Endodermal cell (in vitro differentiated cells): ENCODE measurements at regions not wholly inside any gene's neighbourhood (a gene's known extent, or its start where the extent isn't known, plus 50 kb on each side); places are given as distances from the start of the nearest gene placed in this dataset.

Experiments used
- DNase-seq: peaks from one replicate; pipeline ENCODE4 v3.0.0-alpha.2; 2017
- H3K27ac ChIP-seq: 2 replicates; pipeline ENCODE4 v1.5.1; 2013; ENCODE audit warnings: mild to moderate bottlenecking, low read depth, low read length, moderate library complexity
- H3K27me3 ChIP-seq: 2 replicates; pipeline ENCODE4 v1.6.1; 2013; ENCODE audit warnings: mild to moderate bottlenecking, low read length, moderate library complexity; ENCODE audit not compliant: insufficient read depth, control insufficient read depth, poor library complexity, severe bottlenecking
- H3K36me3 ChIP-seq: 2 replicates; pipeline ENCODE4 v1.7.0; 2013; ENCODE audit warnings: mild to moderate bottlenecking, low read length, moderate library complexity; ENCODE audit not compliant: control insufficient read depth, insufficient read depth
- H3K4me1 ChIP-seq: one replicate; pipeline ENCODE4 v1.7.0; 2013; ENCODE audit warnings: low read length; ENCODE audit not compliant: control insufficient read depth, insufficient read depth
- H3K4me3 ChIP-seq: 2 replicates; pipeline ENCODE4 v1.5.1; 2013; ENCODE audit warnings: mild to moderate bottlenecking, low read length, moderate library complexity
- H3K9ac ChIP-seq: 2 replicates; pipeline ENCODE4 v1.6.1; 2013; ENCODE audit warnings: mild to moderate bottlenecking, low read length, moderate library complexity; ENCODE audit not compliant: poor library complexity, severe bottlenecking; ENCODE audit errors: extremely low read depth
- H3K9me3 ChIP-seq: 2 replicates; pipeline ENCODE4 v1.6.1; 2013; ENCODE audit warnings: mild to moderate bottlenecking, low read length, moderate library complexity; ENCODE audit not compliant: control insufficient read depth
- H3K27ac Mint-ChIP-seq: 2 replicates; pipeline ENCODE4 v1.8.0; 2020; ENCODE audit warnings: mixed read lengths
- H3K27me3 Mint-ChIP-seq: 2 replicates; pipeline ENCODE4 v1.8.0; 2021; ENCODE audit warnings: mild to moderate bottlenecking, mixed read lengths; ENCODE audit not compliant: insufficient read depth
- H3K36me3 Mint-ChIP-seq: 2 replicates; pipeline ENCODE4 v1.8.0; 2020; ENCODE audit warnings: low read depth, mixed read lengths
- H3K4me1 Mint-ChIP-seq: 2 replicates; pipeline ENCODE4 v1.8.0; 2020; ENCODE audit warnings: mixed read lengths
- H3K4me3 Mint-ChIP-seq: 2 replicates; pipeline ENCODE4 v1.8.0; 2020; ENCODE audit warnings: mild to moderate bottlenecking, moderate library complexity, mixed read lengths
- H3K9me3 Mint-ChIP-seq: 2 replicates; pipeline ENCODE4 v1.8.0; 2020; ENCODE audit warnings: mild to moderate bottlenecking, mixed read lengths
- WGBS, 2 experiments: methylation state at CpG; one replicate each; pipeline versions ENCODE4 v1.1.5 to v1.1.7; 2013; ENCODE audit warnings: missing lambda C conversion rate in 2 of 2, mixed read lengths in 1 of 2; ENCODE audit not compliant: insufficient coverage in 1 of 2, insufficient read length in 1 of 2; 5-methylcytosine and 5-hydroxymethylcytosine counted together
- TF ChIP-seq, protein P1 (sequence below): fragments of 200-600 bp; sonication (generic); conservative IDR thresholded peaks from 2 replicates; pipeline ENCODE4 v1.5.0; 2021; ENCODE audit warnings: antibody characterized with exemption, mild to moderate bottlenecking

DNA sequence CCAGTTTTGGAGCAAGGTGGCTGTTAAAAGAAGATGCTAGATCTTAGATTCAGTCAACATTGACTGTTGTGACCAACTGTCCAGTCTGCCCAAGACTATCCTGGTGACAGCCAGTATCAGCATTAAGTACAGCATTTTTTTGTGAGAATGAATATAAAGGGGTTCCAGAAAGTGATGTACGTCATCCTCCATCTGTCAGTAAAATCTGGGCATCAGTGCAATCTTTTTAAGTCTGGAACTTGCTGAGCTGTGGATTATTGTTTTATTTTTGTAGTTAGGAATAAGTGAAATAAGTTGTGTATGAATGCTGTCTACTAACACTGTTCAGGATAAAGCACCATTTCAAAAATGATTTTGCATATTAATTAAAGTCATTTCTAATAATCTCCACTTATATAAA is 1020.0 kb upstream of the GHITM start:
- Histone ChIP-seq H3K9ac (no peak overlapping the region), H3K27me3 (no peaks in the 10 kb centered on the region), H3K4me3 (no peak overlapping the region), H3K4me1 (no peaks in the 10 kb centered on the region), H3K9me3 (no peaks in the 10 kb centered on the region), H3K36me3 (no peaks in the 10 kb centered on the region), H3K27ac (no peak overlapping the region)
- no peak overlapping the region for H3K27ac Mint-ChIP-seq
- no peak overlapping the region for H3K4me3 Mint-ChIP-seq
- TF ChIP-seq, protein P1, sequence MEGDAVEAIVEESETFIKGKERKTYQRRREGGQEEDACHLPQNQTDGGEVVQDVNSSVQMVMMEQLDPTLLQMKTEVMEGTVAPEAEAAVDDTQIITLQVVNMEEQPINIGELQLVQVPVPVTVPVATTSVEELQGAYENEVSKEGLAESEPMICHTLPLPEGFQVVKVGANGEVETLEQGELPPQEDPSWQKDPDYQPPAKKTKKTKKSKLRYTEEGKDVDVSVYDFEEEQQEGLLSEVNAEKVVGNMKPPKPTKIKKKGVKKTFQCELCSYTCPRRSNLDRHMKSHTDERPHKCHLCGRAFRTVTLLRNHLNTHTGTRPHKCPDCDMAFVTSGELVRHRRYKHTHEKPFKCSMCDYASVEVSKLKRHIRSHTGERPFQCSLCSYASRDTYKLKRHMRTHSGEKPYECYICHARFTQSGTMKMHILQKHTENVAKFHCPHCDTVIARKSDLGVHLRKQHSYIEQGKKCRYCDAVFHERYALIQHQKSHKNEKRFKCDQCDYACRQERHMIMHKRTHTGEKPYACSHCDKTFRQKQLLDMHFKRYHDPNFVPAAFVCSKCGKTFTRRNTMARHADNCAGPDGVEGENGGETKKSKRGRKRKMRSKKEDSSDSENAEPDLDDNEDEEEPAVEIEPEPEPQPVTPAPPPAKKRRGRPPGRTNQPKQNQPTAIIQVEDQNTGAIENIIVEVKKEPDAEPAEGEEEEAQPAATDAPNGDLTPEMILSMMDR, result no peak
- no peak for DNase-seq
- H3K9me3 Mint-ChIP-seq, result no peaks in the 10 kb centered on the region
- no peaks in the 10 kb centered on the region for H3K36me3 Mint-ChIP-seq
- peaks cover 2% of the 10 kb centered on the region for H3K4me1 Mint-ChIP-seq
- no peaks in the 10 kb centered on the region for H3K27me3 Mint-ChIP-seq
- 79 to 100% methylated on average over 1 of the region's 1 CpG for WGBS, 2 experiments

DNA sequence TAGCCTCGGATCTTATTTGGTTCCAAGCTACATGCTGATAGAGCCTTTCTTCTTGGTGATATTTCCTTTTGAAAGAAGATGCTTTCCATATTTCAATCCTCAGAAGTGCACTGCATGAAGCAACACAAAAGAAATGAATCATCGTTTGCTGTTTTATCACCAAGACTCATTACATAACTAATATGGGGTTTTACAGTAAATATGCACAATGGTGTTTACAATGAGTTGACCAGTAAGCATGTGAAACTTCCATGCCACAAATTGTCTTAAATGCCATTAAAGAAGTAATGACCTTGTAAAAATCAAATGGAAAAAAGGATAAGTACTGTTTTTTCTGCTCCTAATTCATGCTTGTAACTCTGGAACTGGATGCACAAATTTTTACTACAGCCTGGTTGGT is 1017.0 kb upstream of the GHITM start:
- WGBS, 2 experiments, result 67 to 100% methylated on average over 1 to 2 of the region's 2 CpGs
- no peaks in the 10 kb centered on the region for H3K36me3 ChIP-seq
- H3K9ac ChIP-seq, result no peak overlapping the region
- DNase-seq, result no peak
- H3K27me3 ChIP-seq, result no peaks in the 10 kb centered on the region
- no peaks in the 10 kb centered on the region for H3K4me1 ChIP-seq
- TF ChIP-seq, protein P1, result no peak
- Mint-ChIP-seq H3K4me1 (peaks cover 2% of the 10 kb centered on the region), H3K9me3 (peaks cover 11% of the 10 kb centered on the region), H3K36me3 (no peaks in the 10 kb centered on the region), H3K27ac (no peak overlapping the region), H3K4me3 (no peak overlapping the region), H3K27me3 (no peaks in the 10 kb centered on the region)
- no peak overlapping the region for H3K27ac ChIP-seq
- no peaks in the 10 kb centered on the region for H3K9me3 ChIP-seq
- no peak overlapping the region for H3K4me3 ChIP-seq

DNA sequence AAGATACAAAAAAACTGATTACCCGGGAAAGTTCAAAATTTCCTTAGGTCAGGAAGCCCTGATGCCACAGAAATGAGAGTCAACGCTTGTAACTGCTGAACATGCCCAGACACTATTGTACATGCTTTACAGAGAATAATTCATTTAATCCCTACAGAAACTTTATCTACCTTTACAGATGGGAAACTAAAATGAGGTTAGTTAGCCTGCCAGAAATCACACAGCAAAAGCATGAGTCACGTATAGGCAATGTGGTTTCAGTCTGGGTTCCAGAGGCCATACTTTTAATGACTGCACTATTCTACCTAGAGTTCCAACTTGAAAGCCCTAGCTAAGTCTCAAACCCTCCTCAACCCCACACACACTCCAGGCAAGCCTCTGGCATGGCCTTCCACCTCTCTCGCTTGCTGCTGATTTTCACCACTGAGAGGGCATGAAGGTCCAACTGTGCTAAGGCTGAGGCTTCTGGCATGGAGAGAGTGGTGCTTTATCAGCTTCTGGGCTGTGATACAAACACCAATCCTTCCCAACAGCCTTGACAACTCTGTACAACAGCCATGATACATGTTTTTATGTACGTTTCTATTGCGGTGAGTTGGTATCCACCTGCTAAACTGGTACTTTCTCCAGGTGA is 1011.2 kb upstream of the GHITM start:
- Histone ChIP-seq H3K9ac (no peak overlapping the region), H3K27ac (no peak overlapping the region), H3K9me3 (no peaks in the 10 kb centered on the region), H3K27me3 (no peaks in the 10 kb centered on the region), H3K4me3 (no peak overlapping the region), H3K4me1 (no peaks in the 10 kb centered on the region), H3K36me3 (no peaks in the 10 kb centered on the region)
- WGBS, 2 experiments, result 88 to 93% methylated on average over 5 to 6 of the region's 6 CpGs
- no peaks in the 10 kb centered on the region for H3K27me3 Mint-ChIP-seq
- H3K36me3 Mint-ChIP-seq, result no peaks in the 10 kb centered on the region
- H3K4me1 Mint-ChIP-seq, result no peaks in the 10 kb centered on the region
- H3K27ac Mint-ChIP-seq, result no peak overlapping the region
- H3K4me3 Mint-ChIP-seq, result no peak overlapping the region
- no peak for DNase-seq
- TF ChIP-seq, protein P1, result no peak
- peaks cover 11% of the 10 kb centered on the region for H3K9me3 Mint-ChIP-seq
